ENCODE measurements at regions not wholly inside any gene's neighbourhood (a gene's known extent, or its start where the extent isn't known, plus 50 kb on each side); places are given as distances from the start of the nearest gene placed in this dataset.
A peak's percentile ranks its signal among the peaks of the same experiment; 100 is the strongest.

DNA sequence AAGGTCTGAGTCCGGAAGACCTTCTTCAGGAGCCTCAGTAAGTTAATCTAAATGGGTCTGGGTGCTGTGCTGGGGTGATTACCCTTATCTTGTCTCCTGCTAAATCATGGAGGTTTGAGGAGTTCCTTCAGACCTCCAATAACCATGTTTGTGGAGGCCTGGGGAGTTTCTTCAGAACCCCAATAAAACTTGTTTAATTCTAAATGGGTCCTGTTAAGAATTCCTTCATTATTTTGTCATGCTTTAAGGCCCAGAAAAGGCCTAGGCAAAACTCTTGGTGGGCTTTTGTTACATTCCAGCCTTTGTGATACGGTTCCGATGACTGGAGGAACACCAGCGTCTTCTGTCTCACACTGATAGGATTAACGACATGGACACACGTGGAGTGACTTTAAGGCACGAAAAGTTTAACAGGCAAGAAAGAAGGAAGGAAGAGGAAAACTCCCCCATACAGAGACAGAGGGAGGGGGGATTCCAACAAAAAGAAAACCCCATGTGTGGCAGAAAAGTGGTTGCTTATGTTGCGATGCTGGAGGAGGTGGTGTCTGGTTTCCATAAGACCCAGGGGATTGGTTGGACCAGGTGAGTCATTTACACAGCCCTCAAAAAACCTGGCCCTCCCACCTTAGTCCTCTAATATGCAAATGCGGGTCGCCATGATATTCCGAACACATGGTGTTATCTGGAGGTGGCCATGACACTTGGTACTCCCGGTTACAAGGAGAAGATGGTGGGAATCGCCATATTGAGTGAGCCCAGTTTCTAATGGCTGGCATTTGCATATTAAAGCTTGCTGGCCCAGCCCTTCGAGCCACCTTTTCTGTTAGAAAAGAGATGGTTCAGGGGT is 72.6 kb upstream of the MFGE8 start:
- peaks cover 74% of the 10 kb centered on the region for H3K4me1 ChIP-seq (ENCODE audit: control insufficient read depth, insufficient read depth, low read length)
- H3K9ac ChIP-seq (ENCODE audit: low read length): peak overlapping the region; percentile 71
- peak overlapping the region; percentile 79 for H3K27ac ChIP-seq (ENCODE audit: low read depth, low read length)
- H3K36me3 ChIP-seq (ENCODE audit: control insufficient read depth, insufficient read depth, low read length): no peaks in the 10 kb centered on the region
- H3K9me3 ChIP-seq (ENCODE audit: control insufficient read depth, insufficient read depth, low read depth, low read length): no peaks in the 10 kb centered on the region
- H3K4me3 ChIP-seq (ENCODE audit: low read depth, low read length): no peak overlapping the region
- H3K27me3 ChIP-seq (ENCODE audit: control insufficient read depth, insufficient read depth, low read length): no peaks in the 10 kb centered on the region

DNA sequence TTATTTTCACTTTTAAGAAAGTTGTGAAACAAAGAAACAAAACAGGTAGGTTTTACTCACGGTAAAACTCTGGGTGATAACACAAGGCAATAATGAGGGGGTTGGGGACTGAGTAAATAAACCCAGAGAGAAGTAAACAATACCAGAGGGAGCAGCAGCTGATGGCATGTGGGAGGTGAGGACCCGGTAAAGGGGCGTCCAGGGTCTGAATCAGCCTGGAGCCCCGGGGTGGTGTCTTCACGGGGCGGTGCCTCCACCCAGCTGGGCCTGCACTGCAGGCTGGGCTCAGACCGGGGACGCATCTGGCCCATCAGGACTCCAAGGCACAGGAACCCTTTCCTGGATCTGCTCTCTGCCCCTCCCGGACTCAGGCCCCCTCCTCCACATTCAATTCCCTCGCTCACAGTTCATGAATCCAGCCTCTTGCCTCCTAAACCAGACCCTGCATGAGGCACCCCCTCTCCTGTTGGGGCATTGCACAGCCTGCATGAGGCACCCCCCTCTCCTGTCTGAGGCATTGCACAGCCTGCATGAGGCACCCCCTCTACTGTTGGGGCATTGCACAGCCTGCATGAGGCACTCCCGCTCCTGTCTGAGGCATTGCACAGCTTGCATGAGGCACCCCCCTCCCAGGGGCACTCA is 73.9 kb upstream of the MFGE8 start:
- H3K27me3 ChIP-seq (ENCODE audit: control insufficient read depth, insufficient read depth, low read length): no peaks in the 10 kb centered on the region
- peaks cover 80% of the 10 kb centered on the region for H3K4me1 ChIP-seq (ENCODE audit: control insufficient read depth, insufficient read depth, low read length)
- no peaks in the 10 kb centered on the region for H3K36me3 ChIP-seq (ENCODE audit: control insufficient read depth, insufficient read depth, low read length)
- peak overlapping the region; percentile 69 for H3K9ac ChIP-seq (ENCODE audit: low read length)
- no peaks in the 10 kb centered on the region for H3K9me3 ChIP-seq (ENCODE audit: control insufficient read depth, insufficient read depth, low read depth, low read length)
- peak overlapping the region; percentile 79 for H3K27ac ChIP-seq (ENCODE audit: low read depth, low read length)
- H3K4me3 ChIP-seq (ENCODE audit: low read depth, low read length): no peak overlapping the region

DNA sequence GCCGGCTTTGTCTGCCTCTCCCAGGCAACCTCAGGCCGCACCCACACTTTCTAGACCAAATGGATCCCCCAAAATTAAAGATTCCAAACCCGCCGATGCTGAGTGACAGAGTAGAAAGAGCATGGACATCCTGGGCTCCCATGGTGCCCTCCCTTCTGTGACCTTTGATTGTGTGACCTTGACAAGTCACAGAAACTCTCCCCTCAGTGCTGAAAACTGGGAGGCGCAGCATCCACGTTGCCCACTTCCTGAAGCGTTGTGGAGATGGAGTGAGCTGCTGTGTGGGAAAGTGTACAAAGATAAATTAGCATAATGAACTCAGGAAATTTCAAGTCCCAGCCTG is 74.4 kb upstream of the MFGE8 start:
- no peaks in the 10 kb centered on the region for H3K36me3 ChIP-seq (ENCODE audit: control insufficient read depth, insufficient read depth, low read length)
- no peaks in the 10 kb centered on the region for H3K9me3 ChIP-seq (ENCODE audit: control insufficient read depth, insufficient read depth, low read depth, low read length)
- H3K4me3 ChIP-seq (ENCODE audit: low read depth, low read length): 0 out of 2 replicates have a peak overlapping the region, but pooled peaks have one; percentile 4
- H3K4me1 ChIP-seq (ENCODE audit: control insufficient read depth, insufficient read depth, low read length): peaks cover 80% of the 10 kb centered on the region
- no peaks in the 10 kb centered on the region for H3K27me3 ChIP-seq (ENCODE audit: control insufficient read depth, insufficient read depth, low read length)
- peak overlapping the region; percentile 69 for H3K9ac ChIP-seq (ENCODE audit: low read length)
- peak overlapping the region; percentile 79 for H3K27ac ChIP-seq (ENCODE audit: low read depth, low read length)

DNA sequence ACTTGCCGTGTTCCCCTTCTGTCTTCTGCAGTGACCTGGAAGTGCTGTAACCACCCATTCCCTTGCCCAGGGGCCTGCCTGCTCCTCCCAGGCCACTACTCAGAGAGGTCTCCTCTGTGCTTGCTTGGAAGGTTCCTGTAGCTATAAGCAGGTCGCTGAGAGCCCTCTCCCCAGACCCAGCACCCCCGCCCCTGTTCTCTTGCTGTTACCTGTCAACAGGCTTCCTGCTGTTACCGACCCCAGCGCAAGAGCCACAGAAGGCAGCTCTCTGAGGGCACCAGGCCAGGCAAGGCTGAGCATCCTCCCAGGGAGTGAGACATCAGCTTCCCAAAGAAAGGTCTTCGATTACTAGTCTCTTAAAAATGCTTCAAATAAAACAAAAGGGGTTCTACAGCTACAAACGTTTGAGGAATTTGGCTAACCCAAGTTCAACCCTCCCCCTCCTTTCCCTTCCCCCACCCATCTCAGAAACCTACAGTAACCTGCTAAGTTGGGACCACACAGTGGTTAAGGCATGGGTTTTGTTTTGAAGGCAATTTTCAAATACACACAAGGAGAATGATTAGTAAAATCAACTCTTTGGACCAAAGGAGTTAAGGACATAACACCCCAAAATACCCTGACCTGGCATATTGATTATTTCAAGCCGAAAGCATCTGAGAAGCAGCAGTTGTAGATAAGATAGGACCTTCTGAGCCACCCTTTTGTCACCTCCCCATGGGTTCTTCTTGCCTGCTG is 74.9 kb upstream of the MFGE8 start:
- no peaks in the 10 kb centered on the region for H3K36me3 ChIP-seq (ENCODE audit: control insufficient read depth, insufficient read depth, low read length)
- peak overlapping the region; percentile 69 for H3K9ac ChIP-seq (ENCODE audit: low read length)
- peaks cover 80% of the 10 kb centered on the region for H3K4me1 ChIP-seq (ENCODE audit: control insufficient read depth, insufficient read depth, low read length)
- peak overlapping the region; percentile 79 for H3K27ac ChIP-seq (ENCODE audit: low read depth, low read length)
- H3K4me3 ChIP-seq (ENCODE audit: low read depth, low read length): 0 out of 2 replicates have a peak overlapping the region, but pooled peaks have one; percentile 4
- no peaks in the 10 kb centered on the region for H3K9me3 ChIP-seq (ENCODE audit: control insufficient read depth, insufficient read depth, low read depth, low read length)
- no peaks in the 10 kb centered on the region for H3K27me3 ChIP-seq (ENCODE audit: control insufficient read depth, insufficient read depth, low read length)

DNA sequence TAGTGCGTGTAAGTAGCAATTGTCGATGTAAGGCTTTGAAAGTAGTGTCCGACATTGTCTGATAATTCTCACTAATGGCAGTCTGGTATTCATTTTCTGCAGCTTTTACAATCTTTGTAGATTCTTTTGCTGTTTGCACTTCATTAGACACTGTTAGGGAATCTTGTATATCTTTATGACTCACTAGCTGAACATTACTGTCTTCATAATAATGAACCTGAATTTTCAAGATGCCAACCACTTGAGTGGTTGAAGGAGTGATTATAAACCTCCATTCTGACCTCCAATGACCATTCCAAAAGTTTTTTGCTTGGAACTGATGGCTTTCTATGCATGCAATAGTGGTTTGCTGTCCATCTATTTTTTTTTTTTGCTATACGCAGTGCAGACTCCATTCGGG is 76.4 kb upstream of the MFGE8 start:
- Histone ChIP-seq H3K4me1 (ENCODE audit: control insufficient read depth, insufficient read depth, low read length) (peaks cover 88% of the 10 kb centered on the region), H3K9ac (ENCODE audit: low read length) (no peak overlapping the region), H3K9me3 (ENCODE audit: control insufficient read depth, insufficient read depth, low read depth, low read length) (no peaks in the 10 kb centered on the region), H3K27ac (ENCODE audit: low read depth, low read length) (no peak overlapping the region), H3K36me3 (ENCODE audit: control insufficient read depth, insufficient read depth, low read length) (no peaks in the 10 kb centered on the region), H3K4me3 (ENCODE audit: low read depth, low read length) (no peak overlapping the region), H3K27me3 (ENCODE audit: control insufficient read depth, insufficient read depth, low read length) (no peaks in the 10 kb centered on the region)

DNA sequence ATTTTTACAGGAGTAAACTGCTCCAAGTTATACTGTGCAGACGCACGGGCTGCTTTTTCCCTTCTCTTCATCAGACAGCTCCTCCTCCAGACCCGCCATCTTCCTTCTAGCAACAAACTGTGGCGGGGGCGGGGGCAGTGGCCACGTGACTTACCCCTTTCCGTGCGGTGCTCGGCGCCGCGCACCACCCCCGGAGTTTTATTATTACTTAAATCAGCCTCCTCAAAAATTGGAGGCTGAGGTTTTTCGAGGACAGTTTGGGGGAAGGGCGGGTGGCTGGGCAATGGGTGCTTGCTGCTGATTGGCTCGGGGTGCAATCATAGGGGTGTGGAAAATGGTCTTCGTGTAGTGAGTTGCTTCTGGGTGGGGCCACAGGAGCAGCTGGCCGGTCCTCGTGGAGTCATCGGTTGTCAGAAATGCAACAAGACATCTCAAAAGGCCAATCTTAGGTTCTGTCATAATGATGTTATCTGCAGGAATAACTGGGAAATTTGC is 77.1 kb upstream of the MFGE8 start:
- H3K4me1 ChIP-seq (ENCODE audit: control insufficient read depth, insufficient read depth, low read length): peaks cover 90% of the 10 kb centered on the region
- H3K36me3 ChIP-seq (ENCODE audit: control insufficient read depth, insufficient read depth, low read length): no peaks in the 10 kb centered on the region
- no peak overlapping the region for H3K9ac ChIP-seq (ENCODE audit: low read length)

DNA sequence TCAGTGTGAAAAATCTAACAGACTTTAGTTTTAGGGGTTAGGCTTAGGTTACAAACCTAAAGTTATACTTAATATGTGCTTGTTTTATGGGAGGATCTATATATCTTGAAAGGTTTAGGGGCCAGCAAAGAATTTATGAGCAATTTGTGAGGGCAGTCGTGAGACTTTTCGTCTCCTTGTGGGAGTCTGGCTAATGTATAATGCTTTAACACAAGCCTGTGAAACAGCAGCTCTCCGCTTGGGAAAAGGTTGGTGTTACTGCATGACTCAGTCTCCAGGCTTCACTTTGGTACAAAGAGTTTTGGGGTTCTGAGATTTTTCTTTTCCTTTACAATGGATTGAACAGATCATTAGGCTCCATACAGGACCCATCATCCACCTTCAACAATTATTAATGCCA is 79.0 kb upstream of the MFGE8 start:
- no peaks in the 10 kb centered on the region for H3K36me3 ChIP-seq (ENCODE audit: control insufficient read depth, insufficient read depth, low read length)
- H3K27ac ChIP-seq (ENCODE audit: low read depth, low read length): peak overlapping the region; percentile 75
- H3K9me3 ChIP-seq (ENCODE audit: control insufficient read depth, insufficient read depth, low read depth, low read length): no peaks in the 10 kb centered on the region
- H3K4me3 ChIP-seq (ENCODE audit: low read depth, low read length): no peak overlapping the region
- no peak overlapping the region for H3K9ac ChIP-seq (ENCODE audit: low read length)
- H3K4me1 ChIP-seq (ENCODE audit: control insufficient read depth, insufficient read depth, low read length): peaks cover 76% of the 10 kb centered on the region
- H3K27me3 ChIP-seq (ENCODE audit: control insufficient read depth, insufficient read depth, low read length): peaks cover 12% of the 10 kb centered on the region

More for the DNA sequence above, 77.1 kb upstream of the MFGE8 start:
- Histone ChIP-seq H3K27me3 (ENCODE audit: control insufficient read depth, insufficient read depth, low read length) (no peaks in the 10 kb centered on the region), H3K27ac (ENCODE audit: low read depth, low read length) (no peak overlapping the region), H3K9me3 (ENCODE audit: control insufficient read depth, insufficient read depth, low read depth, low read length) (no peaks in the 10 kb centered on the region), H3K4me3 (ENCODE audit: low read depth, low read length) (no peak overlapping the region)

DNA sequence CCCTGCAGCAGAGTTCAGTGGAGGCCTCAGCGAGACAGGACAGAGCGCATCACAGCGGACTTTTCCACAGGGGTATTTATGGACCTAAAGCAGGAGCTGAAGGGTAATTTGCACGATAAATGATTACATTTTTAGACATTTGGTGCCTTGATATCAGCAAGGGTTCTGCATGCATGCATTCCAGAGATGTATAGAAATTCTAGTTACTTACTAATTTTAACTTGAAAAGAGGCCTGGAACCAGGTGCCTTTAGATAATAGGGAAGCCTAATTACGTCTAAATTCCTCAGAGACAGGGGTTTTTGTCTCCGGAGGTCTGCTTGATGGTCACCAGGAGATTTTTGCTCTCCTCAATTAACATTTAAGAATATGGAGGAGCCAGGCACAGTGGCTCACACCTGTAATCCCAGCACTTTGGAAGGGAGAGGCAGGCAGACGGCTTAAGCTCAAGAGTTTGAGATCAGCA is 79.8 kb upstream of the MFGE8 start:
- Histone ChIP-seq H3K9me3 (ENCODE audit: control insufficient read depth, insufficient read depth, low read depth, low read length) (no peaks in the 10 kb centered on the region), H3K9ac (ENCODE audit: low read length) (peak overlapping the region; percentile 29), H3K36me3 (ENCODE audit: control insufficient read depth, insufficient read depth, low read length) (no peaks in the 10 kb centered on the region), H3K27me3 (ENCODE audit: control insufficient read depth, insufficient read depth, low read length) (peaks cover 19% of the 10 kb centered on the region), H3K4me1 (ENCODE audit: control insufficient read depth, insufficient read depth, low read length) (peaks cover 70% of the 10 kb centered on the region), H3K4me3 (ENCODE audit: low read depth, low read length) (no peak overlapping the region), H3K27ac (ENCODE audit: low read depth, low read length) (peak overlapping the region; percentile 75; the same call in 1 of the 2 replicates)

DNA sequence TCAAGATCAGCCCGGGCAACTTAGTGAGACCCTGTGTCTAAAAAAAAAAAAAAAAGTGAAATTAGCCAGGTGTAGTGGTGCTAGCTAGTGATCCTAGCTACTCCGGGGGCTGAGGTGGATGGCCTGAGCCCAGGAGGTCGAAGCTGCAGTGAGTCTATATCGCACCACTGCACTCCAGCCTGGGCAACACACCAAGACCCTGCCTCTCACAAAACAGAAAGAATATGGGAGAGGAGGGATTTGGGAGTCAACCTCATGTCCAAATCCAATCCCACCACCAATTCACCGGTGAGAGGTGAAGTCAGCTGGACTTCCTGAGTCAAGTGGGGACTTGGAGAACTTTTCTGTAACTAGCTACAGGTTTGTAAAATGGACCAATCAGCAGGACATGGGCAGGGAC is 80.5 kb upstream of the MFGE8 start:
- H3K36me3 ChIP-seq (ENCODE audit: control insufficient read depth, insufficient read depth, low read length): no peaks in the 10 kb centered on the region
- peak overlapping the region; percentile 29 for H3K9ac ChIP-seq (ENCODE audit: low read length)
- H3K4me1 ChIP-seq (ENCODE audit: control insufficient read depth, insufficient read depth, low read length): peaks cover 69% of the 10 kb centered on the region
- no peaks in the 10 kb centered on the region for H3K9me3 ChIP-seq (ENCODE audit: control insufficient read depth, insufficient read depth, low read depth, low read length)
- H3K27me3 ChIP-seq (ENCODE audit: control insufficient read depth, insufficient read depth, low read length): peaks cover 26% of the 10 kb centered on the region
- no peak overlapping the region for H3K4me3 ChIP-seq (ENCODE audit: low read depth, low read length)
- peak overlapping the region; percentile 75; the same call in 1 of the 2 replicates for H3K27ac ChIP-seq (ENCODE audit: low read depth, low read length)

DNA sequence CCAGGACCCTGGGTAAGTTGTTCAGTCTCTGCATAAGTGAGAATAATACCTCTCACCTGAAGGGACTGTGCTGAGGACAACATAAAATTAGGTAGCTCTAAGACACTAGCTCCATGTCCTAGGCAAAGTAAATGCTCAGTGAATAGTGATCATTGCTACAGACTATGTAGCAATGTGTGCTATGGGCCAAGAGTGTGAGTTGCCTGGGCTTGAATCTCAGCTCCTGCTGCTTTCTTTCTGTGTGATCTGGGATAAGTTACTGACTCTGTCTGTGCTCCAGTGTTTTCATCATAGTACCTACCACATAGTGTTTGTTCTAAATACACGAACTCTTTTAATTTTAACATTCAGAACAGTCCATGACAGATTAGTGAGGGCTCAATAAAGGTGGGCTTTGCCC is 81.1 kb upstream of the MFGE8 start:
- H3K4me3 ChIP-seq (ENCODE audit: low read depth, low read length): no peak overlapping the region
- H3K36me3 ChIP-seq (ENCODE audit: control insufficient read depth, insufficient read depth, low read length): no peaks in the 10 kb centered on the region
- H3K4me1 ChIP-seq (ENCODE audit: control insufficient read depth, insufficient read depth, low read length): peaks cover 68% of the 10 kb centered on the region
- H3K27ac ChIP-seq (ENCODE audit: low read depth, low read length): no peak overlapping the region; the same call in 1 of the 2 replicates
- H3K9me3 ChIP-seq (ENCODE audit: control insufficient read depth, insufficient read depth, low read depth, low read length): no peaks in the 10 kb centered on the region
- H3K27me3 ChIP-seq (ENCODE audit: control insufficient read depth, insufficient read depth, low read length): peaks cover 26% of the 10 kb centered on the region
- H3K9ac ChIP-seq (ENCODE audit: low read length): no peak overlapping the region
